ENCODE measurements at regions not wholly inside any gene's neighbourhood (a gene's known extent, or its start where the extent isn't known, plus 50 kb on each side); places are given as distances from the start of the nearest gene placed in this dataset.

DNA sequence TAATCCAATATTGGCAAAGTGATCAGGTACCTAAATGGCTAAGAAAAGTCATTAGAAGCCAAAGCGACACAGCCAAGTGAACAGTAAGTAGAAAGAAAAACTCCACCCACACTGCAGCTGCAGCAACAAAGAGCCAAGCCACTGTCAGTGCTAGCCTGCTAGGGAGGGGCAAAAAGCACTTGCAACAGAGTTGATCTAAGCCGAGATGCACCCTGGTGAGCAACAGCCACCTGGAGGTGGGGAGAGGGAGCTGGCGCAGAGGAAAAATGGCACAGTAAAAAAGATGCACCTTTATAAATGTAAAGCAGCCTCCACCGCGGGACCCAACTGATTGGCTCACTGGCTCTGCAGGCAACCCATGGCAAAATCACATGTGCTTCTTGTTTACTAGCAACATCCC is 330.2 kb upstream of the RBMY1B start:
- no peaks in the 10 kb centered on the region for H3K27me3 ChIP-seq
- ATAC-seq (ENCODE audit: low FRiP score in 2 of 2): no peak
- H3K27ac ChIP-seq: no peak overlapping the region
- no peaks in the 10 kb centered on the region for H3K4me1 ChIP-seq
- no peak overlapping the region for H3K4me3 ChIP-seq
- H3K9me3 ChIP-seq: no peaks in the 10 kb centered on the region
- TF ChIP-seq POLR2A (IDR thresholded peaks at IDR 0.05) (no peak), POLR2AphosphoS5 (IDR thresholded peaks at IDR 0.05) (no peak), EP300 (IDR thresholded peaks at IDR 0.05) (no peak)
- TF ChIP-seq, protein P1, sequence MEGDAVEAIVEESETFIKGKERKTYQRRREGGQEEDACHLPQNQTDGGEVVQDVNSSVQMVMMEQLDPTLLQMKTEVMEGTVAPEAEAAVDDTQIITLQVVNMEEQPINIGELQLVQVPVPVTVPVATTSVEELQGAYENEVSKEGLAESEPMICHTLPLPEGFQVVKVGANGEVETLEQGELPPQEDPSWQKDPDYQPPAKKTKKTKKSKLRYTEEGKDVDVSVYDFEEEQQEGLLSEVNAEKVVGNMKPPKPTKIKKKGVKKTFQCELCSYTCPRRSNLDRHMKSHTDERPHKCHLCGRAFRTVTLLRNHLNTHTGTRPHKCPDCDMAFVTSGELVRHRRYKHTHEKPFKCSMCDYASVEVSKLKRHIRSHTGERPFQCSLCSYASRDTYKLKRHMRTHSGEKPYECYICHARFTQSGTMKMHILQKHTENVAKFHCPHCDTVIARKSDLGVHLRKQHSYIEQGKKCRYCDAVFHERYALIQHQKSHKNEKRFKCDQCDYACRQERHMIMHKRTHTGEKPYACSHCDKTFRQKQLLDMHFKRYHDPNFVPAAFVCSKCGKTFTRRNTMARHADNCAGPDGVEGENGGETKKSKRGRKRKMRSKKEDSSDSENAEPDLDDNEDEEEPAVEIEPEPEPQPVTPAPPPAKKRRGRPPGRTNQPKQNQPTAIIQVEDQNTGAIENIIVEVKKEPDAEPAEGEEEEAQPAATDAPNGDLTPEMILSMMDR (IDR thresholded peaks at IDR 0.05): no peak
- no peaks in the 10 kb centered on the region for H3K36me3 ChIP-seq
- no peak for DNase-seq
- WGBS, 2 donors: 77% methylated on average over 5 of the region's 5 CpGs; no CpG with 5 or more reads in 1 of the 2 donors

- TF ChIP-seq POLR2A (IDR thresholded peaks at IDR 0.05): no peak
- TF ChIP-seq EP300 (IDR thresholded peaks at IDR 0.05): no peak
- TF ChIP-seq, protein P1 (IDR thresholded peaks at IDR 0.05): no peak
- TF ChIP-seq POLR2AphosphoS5 (IDR thresholded peaks at IDR 0.05): no peak
- Histone ChIP-seq H3K4me1 (no peaks in the 10 kb centered on the region), H3K36me3 (no peaks in the 10 kb centered on the region), H3K27me3 (no peaks in the 10 kb centered on the region), H3K27ac (no peak overlapping the region), H3K9me3 (no peaks in the 10 kb centered on the region), H3K4me3 (no peak overlapping the region)
- 94% methylated on average over 1 of the region's 1 CpG; no CpG with 5 or more reads in 1 of the 2 donors for WGBS, 2 donors
- ATAC-seq (ENCODE audit: low FRiP score in 2 of 2): no peak
- DNase-seq: no peak
Observed at GRCh38 chrY:21184271-21184670, 326.9 kb upstream of the RBMY1B start.

DNA sequence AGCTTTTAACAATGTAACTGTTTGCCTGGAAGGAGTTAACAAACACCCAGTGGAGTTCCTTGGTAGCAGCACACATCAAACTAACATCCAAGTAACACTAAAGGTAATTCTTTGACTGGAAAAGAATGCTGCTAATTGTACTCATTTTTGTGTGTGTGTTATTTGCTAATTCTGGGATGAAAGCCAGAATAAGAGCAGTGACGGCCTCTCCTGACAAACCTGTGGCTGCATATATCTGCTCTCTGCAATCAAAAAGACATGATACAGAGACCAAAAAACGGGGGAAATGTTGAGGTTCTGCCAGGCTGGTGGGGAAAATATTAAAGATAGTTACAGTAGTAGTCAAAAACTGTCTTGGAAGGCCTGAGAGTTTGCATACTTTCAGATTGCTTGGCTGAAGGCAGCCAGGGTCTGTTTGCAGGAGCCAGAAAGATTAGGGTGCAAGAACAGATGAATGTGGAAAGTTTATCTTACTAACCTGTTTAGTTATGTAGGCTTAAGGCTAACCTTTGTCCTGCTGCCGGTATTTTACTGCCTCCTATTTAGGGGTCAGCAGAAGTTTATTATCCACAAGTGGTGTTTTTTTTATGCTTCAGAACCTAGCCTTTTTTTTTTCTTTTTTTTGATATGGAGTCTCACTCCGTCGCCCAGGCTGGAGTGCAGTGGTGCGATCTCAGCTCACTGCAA is 325.6 kb upstream of the RBMY1B start:
- Histone ChIP-seq H3K4me3 (no peak overlapping the region), H3K9me3 (no peaks in the 10 kb centered on the region), H3K4me1 (no peaks in the 10 kb centered on the region), H3K27me3 (no peaks in the 10 kb centered on the region), H3K27ac (no peak overlapping the region), H3K36me3 (no peaks in the 10 kb centered on the region)
- DNase-seq (no peak), ATAC-seq (ENCODE audit: low FRiP score in 2 of 2) (no peak)
- 65% methylated on average over 6 of the region's 6 CpGs; no CpG with 5 or more reads in 1 of the 2 donors for WGBS, 2 donors
- TF ChIP-seq POLR2A (IDR thresholded peaks at IDR 0.05): no peak
- TF ChIP-seq, protein P1 (IDR thresholded peaks at IDR 0.05): no peak
- no peak for TF ChIP-seq POLR2AphosphoS5 (IDR thresholded peaks at IDR 0.05)
- no peak for TF ChIP-seq EP300 (IDR thresholded peaks at IDR 0.05)

DNA sequence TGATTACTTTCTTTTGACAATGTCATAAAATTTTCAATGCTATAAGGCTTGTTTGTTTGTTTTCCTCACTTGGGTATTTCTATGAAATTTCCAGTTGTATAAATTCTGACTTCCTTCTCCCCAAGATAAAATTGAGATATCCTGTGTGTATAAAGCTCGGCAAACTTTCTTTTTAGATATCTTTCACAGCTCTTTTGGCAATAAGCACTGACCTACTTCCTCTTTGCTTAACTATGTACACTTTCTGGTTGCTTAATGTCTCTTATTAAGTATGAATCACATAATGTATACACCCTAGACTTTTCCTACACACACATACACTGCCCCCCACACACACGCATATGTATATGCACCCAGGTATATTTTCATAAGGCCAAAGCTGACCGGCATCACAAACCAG is 318.4 kb upstream of the RBMY1B start:
- 68% methylated on average over 3 of the region's 3 CpGs; no CpG with 5 or more reads in 1 of the 2 donors for WGBS, 2 donors
- no peak overlapping the region for H3K27ac ChIP-seq
- ATAC-seq (ENCODE audit: low FRiP score in 2 of 2): no peak
- no peak for DNase-seq
- no peaks in the 10 kb centered on the region for H3K36me3 ChIP-seq
- TF ChIP-seq, protein P1 (IDR thresholded peaks at IDR 0.05): no peak
- TF ChIP-seq EP300 (IDR thresholded peaks at IDR 0.05): no peak
- TF ChIP-seq POLR2A (IDR thresholded peaks at IDR 0.05): no peak
- no peak for TF ChIP-seq POLR2AphosphoS5 (IDR thresholded peaks at IDR 0.05)
- H3K4me3 ChIP-seq: no peak overlapping the region
- no peaks in the 10 kb centered on the region for H3K4me1 ChIP-seq
- H3K27me3 ChIP-seq: no peaks in the 10 kb centered on the region
- H3K9me3 ChIP-seq: no peaks in the 10 kb centered on the region

- ATAC-seq (ENCODE audit: low FRiP score in 2 of 2) (no peak), DNase-seq (no peak)
- no peaks in the 10 kb centered on the region for H3K27me3 ChIP-seq
- no peak overlapping the region for H3K27ac ChIP-seq
- no peak overlapping the region for H3K4me3 ChIP-seq
- H3K9me3 ChIP-seq: no peaks in the 10 kb centered on the region
- no peaks in the 10 kb centered on the region for H3K4me1 ChIP-seq
- TF ChIP-seq, protein P1 (IDR thresholded peaks at IDR 0.05): no peak
- no peak for TF ChIP-seq EP300 (IDR thresholded peaks at IDR 0.05)
- no peak for TF ChIP-seq POLR2AphosphoS5 (IDR thresholded peaks at IDR 0.05)
- TF ChIP-seq POLR2A (IDR thresholded peaks at IDR 0.05): no peak
- no peaks in the 10 kb centered on the region for H3K36me3 ChIP-seq
Observed at GRCh38 chrY:21200246-21200645, 310.9 kb upstream of the RBMY1B start.

All from upper lobe of left lung (tissue), 6 donors.